Liver (tissue), 8 donors: ENCODE measurements at regions not wholly inside any gene's neighbourhood (a gene's known extent, or its start where the extent isn't known, plus 50 kb on each side); places are given as distances from the start of the nearest gene placed in this dataset.

Source experiments
- DNase-seq: peaks from one replicate; pipeline ENCODE4 v3.0.0-alpha.2; 2017; ENCODE audit warnings: low spot score
- H3K27ac ChIP-seq, 2 donors: one replicate each; pipeline ENCODE4 v1.7.0; 2013; ENCODE audit warnings: inconsistent platforms in 2 of 2, low read length in 2 of 2, control low read depth in 1 of 2, low read depth in 1 of 2, mild to moderate bottlenecking in 1 of 2
- H3K27me3 ChIP-seq, 4 donors: one replicate each; pipeline versions ENCODE4 v1.6.1 to v1.7.0; 2013; ENCODE audit warnings: low read length in 3 of 4, inconsistent platforms in 1 of 4, mild to moderate bottlenecking in 1 of 4, moderate library complexity in 1 of 4; ENCODE audit not compliant: control insufficient read depth in 4 of 4, insufficient read depth in 4 of 4
- H3K36me3 ChIP-seq, 4 donors: one replicate each; pipeline versions ENCODE4 v1.6.1 to v1.7.0; 2013; ENCODE audit warnings: low read length in 3 of 4, mild to moderate bottlenecking in 3 of 4, low read depth in 1 of 4, moderate library complexity in 1 of 4; ENCODE audit not compliant: control insufficient read depth in 4 of 4, insufficient read depth in 3 of 4
- H3K4me1 ChIP-seq, 4 donors: one replicate each; pipeline versions ENCODE4 v1.6.1 to v1.7.0; 2013; ENCODE audit warnings: low read length in 3 of 4, mild to moderate bottlenecking in 3 of 4, moderate library complexity in 1 of 4; ENCODE audit not compliant: control insufficient read depth in 4 of 4, insufficient read depth in 4 of 4
- H3K4me3 ChIP-seq, 3 donors: one replicate each; pipeline versions ENCODE4 v1.6.1 to v1.7.0; 2013; ENCODE audit warnings: low read length in 3 of 3, control low read depth in 1 of 3, low read depth in 1 of 3, mild to moderate bottlenecking in 1 of 3
- H3K9ac ChIP-seq, 2 donors: one replicate each; pipeline ENCODE4 v1.7.0; 2013; ENCODE audit warnings: low read length in 2 of 2, mild to moderate bottlenecking in 2 of 2, moderate library complexity in 2 of 2, control low read depth in 1 of 2, low read depth in 1 of 2
- H3K9me3 ChIP-seq, 4 donors: one replicate each; pipeline versions ENCODE4 v1.6.1 to v1.7.0; 2013; ENCODE audit warnings: low read length in 3 of 4; ENCODE audit not compliant: control insufficient read depth in 4 of 4
- ATF3 ChIP-seq: IDR thresholded peaks from 2 replicates; pipeline ENCODE4 v1.6.1; 2016; ENCODE audit warnings: antibody characterized with exemption
- CTCF ChIP-seq: fragments of 150-350 bp; IDR thresholded peaks from 2 replicates; pipeline ENCODE4 v1.5.1; 2017; ENCODE audit warnings: improper control_type of control experiment, low read depth, low read length; ENCODE audit not compliant: missing input control
- EGR1 ChIP-seq, 2 donors: IDR thresholded peaks; 2 replicates each; pipeline ENCODE4 v1.6.1; 2016 to 2018; ENCODE audit warnings: antibody characterized with exemption in 2 of 2, low read depth in 2 of 2
- FOXA1 ChIP-seq: IDR thresholded peaks from 2 replicates; pipeline ENCODE4 v1.6.1; 2016; ENCODE audit warnings: antibody characterized with exemption
- FOXA2 ChIP-seq: IDR thresholded peaks from 2 replicates; pipeline ENCODE4 v1.6.1; 2016; ENCODE audit warnings: antibody characterized with exemption
- GABPA ChIP-seq, 2 donors: IDR thresholded peaks in 1 of 2; conservative IDR thresholded peaks in 1 of 2; 2 replicates each; pipeline ENCODE4 v1.6.1; 2016; ENCODE audit warnings: antibody characterized with exemption in 2 of 2, mild to moderate bottlenecking in 1 of 2, moderate library complexity in 1 of 2
- HNF4A ChIP-seq, 2 donors: conservative IDR thresholded peaks; 2 replicates each; pipeline ENCODE4 v1.6.1; 2016; ENCODE audit warnings: antibody characterized with exemption in 2 of 2, mild to moderate bottlenecking in 2 of 2
- HNF4G ChIP-seq: IDR thresholded peaks from 2 replicates; pipeline ENCODE4 v1.6.1; 2016; ENCODE audit warnings: antibody characterized with exemption
- JUND ChIP-seq, 2 donors: IDR thresholded peaks; 2 replicates each; pipeline ENCODE4 v1.6.1; 2016; ENCODE audit warnings: antibody characterized with exemption in 2 of 2
- NR2F2 ChIP-seq: IDR thresholded peaks from 2 replicates; pipeline ENCODE4 v1.6.1; 2016; ENCODE audit warnings: antibody characterized with exemption
- RAD21 ChIP-seq, 2 donors: IDR thresholded peaks; 2 replicates each; pipeline ENCODE4 v1.6.1; 2016; ENCODE audit warnings: antibody characterized with exemption in 2 of 2, mild to moderate bottlenecking in 2 of 2
- REST ChIP-seq: IDR thresholded peaks from 2 replicates; pipeline ENCODE4 v1.6.1; 2016; ENCODE audit warnings: antibody characterized with exemption, mild to moderate bottlenecking
- RXRA ChIP-seq, 2 donors: IDR thresholded peaks; 2 replicates each; pipeline ENCODE4 v1.6.1; 2017 to 2018; ENCODE audit warnings: antibody characterized with exemption in 2 of 2, mild to moderate bottlenecking in 1 of 2
- SP1 ChIP-seq: IDR thresholded peaks from 2 replicates; pipeline ENCODE4 v1.6.1; 2018; ENCODE audit warnings: antibody characterized with exemption, mild to moderate bottlenecking
- TAF1 ChIP-seq: conservative IDR thresholded peaks from 2 replicates; pipeline ENCODE4 v1.6.1; 2016; ENCODE audit warnings: antibody characterized with exemption, mild to moderate bottlenecking
- YY1 ChIP-seq: IDR thresholded peaks from 2 replicates; pipeline ENCODE4 v1.6.1; 2016; ENCODE audit warnings: antibody characterized with exemption, mild to moderate bottlenecking
- WGBS: extraction: QIAGEN DNeasy Blood & Tissue Kit; methylation state at CpG from one replicate; pipeline ENCODE4 v1.1.7; 2013; 5-methylcytosine and 5-hydroxymethylcytosine counted together
- TF ChIP-seq, protein P1 (sequence below): IDR thresholded peaks from 2 replicates; pipeline ENCODE4 v1.6.1; 2016; ENCODE audit warnings: antibody characterized with exemption
- TF ChIP-seq, protein P2 (sequence below): IDR thresholded peaks from 2 replicates; pipeline ENCODE4 v1.6.1; 2016; ENCODE audit warnings: antibody characterized with exemption
- donor health status: healthy.
- donor health status: healthy.
- donor health status: healthy.
- donor health status: healthy.
- donor health status: healthy.

DNA sequence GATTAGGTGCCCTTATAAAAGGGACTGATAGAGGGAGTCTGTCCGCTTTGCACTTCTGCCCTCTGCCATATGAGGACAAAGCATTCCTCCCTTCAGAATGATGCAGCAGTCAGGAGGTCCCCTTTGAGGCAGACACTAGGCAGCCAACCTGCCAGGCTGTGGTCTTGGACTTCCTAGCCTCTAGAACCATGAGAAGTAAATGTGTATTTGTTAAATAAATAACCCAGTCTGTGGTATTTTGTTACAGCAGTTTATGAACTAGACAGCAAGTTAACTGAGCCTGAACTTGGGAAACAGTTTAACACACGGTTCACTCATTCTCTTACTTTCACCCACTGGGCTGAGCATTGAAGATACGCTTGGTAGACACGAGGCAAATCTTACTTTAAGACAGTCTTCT is 313.2 kb downstream of the UQCRFS1 start:
- H3K4me1 ChIP-seq, result no peaks in the 10 kb centered on the region
- H3K9ac ChIP-seq, result no peak overlapping the region
- WGBS, result 86% methylated on average over 4 of the region's 4 CpGs
- H3K4me3 ChIP-seq, result no peak overlapping the region
- H3K27me3 ChIP-seq, result peaks cover 0 to 6% (median 0%) of the 10 kb centered on the region in 4 donors
- no peak overlapping the region for H3K27ac ChIP-seq
- no peaks in the 10 kb centered on the region for H3K36me3 ChIP-seq
- TF ChIP-seq HNF4G, result no peak
- TF ChIP-seq, protein P1, sequence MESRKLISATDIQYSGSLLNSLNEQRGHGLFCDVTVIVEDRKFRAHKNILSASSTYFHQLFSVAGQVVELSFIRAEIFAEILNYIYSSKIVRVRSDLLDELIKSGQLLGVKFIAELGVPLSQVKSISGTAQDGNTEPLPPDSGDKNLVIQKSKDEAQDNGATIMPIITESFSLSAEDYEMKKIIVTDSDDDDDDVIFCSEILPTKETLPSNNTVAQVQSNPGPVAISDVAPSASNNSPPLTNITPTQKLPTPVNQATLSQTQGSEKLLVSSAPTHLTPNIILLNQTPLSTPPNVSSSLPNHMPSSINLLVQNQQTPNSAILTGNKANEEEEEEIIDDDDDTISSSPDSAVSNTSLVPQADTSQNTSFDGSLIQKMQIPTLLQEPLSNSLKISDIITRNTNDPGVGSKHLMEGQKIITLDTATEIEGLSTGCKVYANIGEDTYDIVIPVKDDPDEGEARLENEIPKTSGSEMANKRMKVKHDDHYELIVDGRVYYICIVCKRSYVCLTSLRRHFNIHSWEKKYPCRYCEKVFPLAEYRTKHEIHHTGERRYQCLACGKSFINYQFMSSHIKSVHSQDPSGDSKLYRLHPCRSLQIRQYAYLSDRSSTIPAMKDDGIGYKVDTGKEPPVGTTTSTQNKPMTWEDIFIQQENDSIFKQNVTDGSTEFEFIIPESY, result no peak
- no peak for TF ChIP-seq RAD21 (IDR thresholded peaks at IDR 0.05)
- TF ChIP-seq REST, result no peak
- no peak for TF ChIP-seq JUND (IDR thresholded peaks at IDR 0.05)
- no peak for TF ChIP-seq YY1
- no peak for TF ChIP-seq FOXA2
- no peak for TF ChIP-seq FOXA1
- TF ChIP-seq TAF1, result no peak
- TF ChIP-seq EGR1 (IDR thresholded peaks at IDR 0.05; ENCODE audit: low read depth in 2 of 2), result no peak
- no peak for TF ChIP-seq ATF3
- no peak for TF ChIP-seq GABPA (IDR thresholded peaks at IDR 0.05 in 1 of 2, conservative IDR thresholded peaks at IDR 0.05 in 1 of 2)
- TF ChIP-seq SP1, result no peak
- TF ChIP-seq HNF4A (conservative IDR thresholded peaks at IDR 0.05), result no peak
- TF ChIP-seq, protein P2, sequence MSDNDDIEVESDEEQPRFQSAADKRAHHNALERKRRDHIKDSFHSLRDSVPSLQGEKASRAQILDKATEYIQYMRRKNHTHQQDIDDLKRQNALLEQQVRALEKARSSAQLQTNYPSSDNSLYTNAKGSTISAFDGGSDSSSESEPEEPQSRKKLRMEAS, result no peak
- no peak for TF ChIP-seq CTCF
- no peak for TF ChIP-seq RXRA (IDR thresholded peaks at IDR 0.05)
- TF ChIP-seq NR2F2, result no peak
- no peak for DNase-seq
- H3K9me3 ChIP-seq, result no peaks in the 10 kb centered on the region

GRCh38 chr19:28898249-28898648 is 314.7 kb downstream of the UQCRFS1 start:
- Histone ChIP-seq H3K27me3 (peaks cover 0 to 6% (median 0%) of the 10 kb centered on the region in 4 donors), H3K9me3 (no peaks in the 10 kb centered on the region), H3K36me3 (no peaks in the 10 kb centered on the region), H3K4me3 (no peak overlapping the region), H3K9ac (no peak overlapping the region), H3K4me1 (no peaks in the 10 kb centered on the region), H3K27ac (no peak overlapping the region)
- 84% methylated on average over 5 of the region's 5 CpGs for WGBS
- TF ChIP-seq, protein P1, result no peak
- TF ChIP-seq EGR1 (IDR thresholded peaks at IDR 0.05; ENCODE audit: low read depth in 2 of 2) (no peak), JUND (IDR thresholded peaks at IDR 0.05) (no peak), CTCF (no peak), RXRA (IDR thresholded peaks at IDR 0.05) (no peak), FOXA2 (no peak), NR2F2 (no peak), YY1 (no peak), ATF3 (no peak), RAD21 (IDR thresholded peaks at IDR 0.05) (no peak), FOXA1 (no peak)
- no peak for DNase-seq
